NOMO-1 treated with DMSO at 0.1 percent for 48 hours (cell line): ENCODE measurements at regions not wholly inside any gene's neighbourhood (a gene's known extent, or its start where the extent isn't known, plus 50 kb on each side); places are given as distances from the start of the nearest gene placed in this dataset.
"Not testable (repeated sequence)": the region's sequence is repeated elsewhere in the genome, so short reads cannot be mapped to it uniquely, and the experiment has no call there.

Source experiments
- DNase-seq: peaks from one replicate; lab custom pipeline; 2025; ENCODE audit not compliant: unreplicated experiment; lab: John Stamatoyannopoulos, UW

DNA sequence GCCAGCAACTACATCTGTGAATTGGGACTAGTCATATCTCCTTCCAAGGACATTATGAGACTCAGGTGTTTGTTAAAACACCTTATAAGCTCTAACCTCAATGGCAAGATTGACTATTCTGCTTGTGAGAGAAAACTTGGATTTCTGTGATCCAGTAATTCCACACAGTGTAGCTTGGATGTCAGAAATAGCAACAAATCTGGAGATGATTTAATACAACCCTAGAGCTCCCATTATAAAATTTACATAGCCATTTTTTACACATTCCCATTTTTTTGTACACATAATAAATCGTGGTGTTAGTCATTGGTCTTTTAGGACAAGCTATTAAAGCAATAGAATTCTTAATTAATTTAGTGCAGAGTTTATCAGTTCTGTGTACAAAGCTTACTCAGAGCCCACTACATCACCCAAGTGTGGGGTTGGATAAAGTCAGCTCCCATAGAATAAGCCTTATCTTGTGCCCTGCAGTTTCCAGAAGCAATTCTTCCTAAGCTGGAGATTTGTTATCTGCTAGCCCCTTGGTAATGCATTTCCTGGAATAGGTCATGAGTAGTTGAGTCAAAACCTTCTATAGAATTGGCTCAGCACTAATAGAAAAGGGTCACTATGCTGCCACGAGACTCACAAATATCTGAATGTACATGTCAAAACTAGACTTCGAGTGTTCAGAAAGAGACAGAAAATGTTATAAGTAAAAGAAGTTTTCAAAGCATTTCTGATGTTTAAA is 434.0 kb upstream of the RUNX1 start:
- no peak for DNase-seq

DNA sequence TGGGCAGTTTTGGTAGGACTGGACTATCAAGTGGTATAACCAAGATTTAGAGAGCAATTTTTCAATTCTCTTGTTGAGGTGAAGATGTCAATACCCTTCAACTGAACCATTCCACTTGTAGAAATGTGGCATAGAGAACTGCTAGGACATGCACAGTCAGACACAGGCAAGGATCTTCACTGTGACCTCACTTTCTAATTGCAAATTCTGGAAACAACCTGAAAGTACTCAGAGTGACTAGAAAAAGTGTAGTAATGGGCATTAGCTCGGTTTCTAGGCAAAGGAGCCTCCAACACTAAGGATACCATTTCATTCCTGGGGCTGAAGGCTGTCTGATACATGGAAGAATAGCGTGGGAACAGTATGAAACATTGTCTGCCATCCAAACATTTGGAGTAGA is 433.0 kb upstream of the RUNX1 start:
- no peak for DNase-seq

DNA sequence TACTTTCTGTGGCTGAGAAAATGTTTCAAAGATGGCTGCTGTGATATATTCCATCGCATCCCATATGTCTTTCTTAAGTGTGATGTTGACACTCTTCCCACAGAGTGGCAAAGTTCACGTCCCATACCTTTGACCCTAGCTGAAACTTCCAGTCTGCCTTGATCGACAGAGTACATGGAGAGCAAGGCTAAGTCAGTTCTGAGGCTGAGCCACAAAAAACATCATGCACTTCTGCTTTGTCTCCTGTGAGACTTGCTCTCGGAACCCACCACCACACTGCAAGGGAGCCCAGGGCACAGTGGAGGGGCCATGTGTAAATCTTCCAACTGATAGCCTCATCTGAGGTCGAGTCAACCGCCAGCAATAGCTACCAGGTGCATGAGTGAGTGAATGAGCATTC is 431.9 kb upstream of the RUNX1 start:
- DNase-seq, result no peak

DNA sequence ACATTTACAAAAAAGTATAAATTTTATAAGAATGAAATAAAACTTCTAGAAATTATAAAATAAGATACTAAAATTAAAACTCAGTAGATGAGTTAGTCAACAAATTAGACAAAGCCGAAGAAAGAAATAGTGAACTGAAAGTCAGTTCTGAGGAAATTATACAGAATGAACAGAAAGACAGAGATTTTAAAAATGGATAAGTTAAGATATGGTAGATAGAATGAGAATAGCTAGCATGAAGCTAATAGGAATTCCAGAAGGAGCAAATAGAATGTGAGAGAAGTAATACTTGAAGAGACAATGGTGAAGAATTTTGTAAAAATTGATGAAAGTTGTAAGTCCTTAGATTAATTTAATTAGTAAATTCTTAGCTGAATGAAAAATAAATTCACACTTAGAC is 430.4 kb upstream of the RUNX1 start:
- DNase-seq, result no peak

DNA sequence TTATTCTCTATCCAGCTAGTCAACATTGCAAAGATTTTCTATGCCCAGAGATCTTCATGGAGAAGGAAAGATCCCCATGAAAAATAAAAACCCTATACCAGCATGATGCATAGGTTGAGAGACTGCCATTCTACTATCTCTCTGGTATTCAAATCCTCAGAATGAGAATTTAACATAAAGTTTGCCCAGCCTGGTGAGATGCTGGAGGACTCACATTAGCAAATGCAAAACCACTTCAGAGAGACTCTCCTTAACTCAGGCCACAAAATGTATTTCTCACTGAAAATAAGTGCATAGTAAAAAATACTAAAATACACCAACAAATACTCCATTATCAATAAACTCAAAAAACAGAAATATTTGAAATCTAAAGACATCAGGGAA is 430.0 kb upstream of the RUNX1 start:
- DNase-seq, result no peak

DNA sequence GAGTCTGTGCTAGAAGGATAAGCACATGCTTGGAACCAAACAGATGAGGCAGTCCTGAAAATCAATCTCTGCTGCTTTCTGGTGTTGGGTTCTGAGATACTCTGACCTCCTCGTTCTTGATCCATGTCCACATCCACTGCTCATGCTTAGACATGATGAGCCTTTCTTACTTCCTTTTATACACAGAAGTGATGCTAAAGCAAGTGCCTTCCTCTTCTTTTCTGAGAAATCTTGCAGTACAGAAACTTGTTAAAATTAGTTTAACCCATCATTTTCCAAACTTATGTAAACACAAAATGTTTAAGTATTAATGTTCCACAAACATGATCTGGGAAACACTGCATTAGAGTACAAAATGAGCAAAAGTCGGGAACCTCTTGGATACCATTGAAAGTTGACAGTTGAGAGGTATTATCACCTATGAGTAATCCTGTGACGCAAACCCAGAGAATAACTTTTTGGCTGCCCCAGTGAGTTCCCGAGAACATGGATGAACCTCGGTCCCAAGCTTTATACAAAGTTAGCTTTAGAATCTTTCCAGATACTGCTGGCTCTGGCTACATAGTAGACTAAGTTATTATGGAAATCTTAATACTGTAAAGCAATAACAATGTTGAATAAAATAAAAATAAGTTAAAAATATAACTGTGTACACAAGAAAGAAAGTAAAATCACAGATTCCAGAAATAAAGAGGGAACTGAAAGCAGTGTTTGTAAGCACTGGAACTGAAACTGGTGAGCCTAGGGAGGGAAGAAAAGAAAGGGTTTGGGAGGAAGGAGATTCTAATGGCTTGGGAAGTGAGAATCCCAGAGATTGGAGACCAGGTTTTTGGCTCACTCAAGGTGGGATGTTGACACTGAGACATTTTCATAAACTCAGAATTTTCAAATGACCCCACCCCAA is 429.3 kb upstream of the RUNX1 start:
- peak; percentile 67 for DNase-seq

DNA sequence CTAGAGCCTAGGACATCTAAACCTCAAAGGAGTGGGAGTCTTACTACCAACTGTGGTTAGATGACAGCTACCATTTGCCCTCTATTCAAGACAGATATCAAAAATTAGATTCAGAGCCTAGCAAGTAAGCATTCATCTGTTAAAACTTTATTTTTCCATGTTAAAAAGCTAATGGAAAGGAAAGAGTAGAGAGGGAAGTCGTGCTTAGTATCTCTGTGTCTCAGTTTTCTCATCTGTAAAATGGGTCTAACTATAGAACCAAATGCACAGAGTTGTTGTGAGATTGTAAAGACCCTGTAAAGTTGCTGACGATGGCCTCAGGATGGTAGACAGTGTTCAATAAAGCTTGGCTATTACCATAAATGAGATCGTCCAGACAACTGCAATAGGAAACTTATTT is 428.5 kb upstream of the RUNX1 start:
- DNase-seq, result no peak

DNA sequence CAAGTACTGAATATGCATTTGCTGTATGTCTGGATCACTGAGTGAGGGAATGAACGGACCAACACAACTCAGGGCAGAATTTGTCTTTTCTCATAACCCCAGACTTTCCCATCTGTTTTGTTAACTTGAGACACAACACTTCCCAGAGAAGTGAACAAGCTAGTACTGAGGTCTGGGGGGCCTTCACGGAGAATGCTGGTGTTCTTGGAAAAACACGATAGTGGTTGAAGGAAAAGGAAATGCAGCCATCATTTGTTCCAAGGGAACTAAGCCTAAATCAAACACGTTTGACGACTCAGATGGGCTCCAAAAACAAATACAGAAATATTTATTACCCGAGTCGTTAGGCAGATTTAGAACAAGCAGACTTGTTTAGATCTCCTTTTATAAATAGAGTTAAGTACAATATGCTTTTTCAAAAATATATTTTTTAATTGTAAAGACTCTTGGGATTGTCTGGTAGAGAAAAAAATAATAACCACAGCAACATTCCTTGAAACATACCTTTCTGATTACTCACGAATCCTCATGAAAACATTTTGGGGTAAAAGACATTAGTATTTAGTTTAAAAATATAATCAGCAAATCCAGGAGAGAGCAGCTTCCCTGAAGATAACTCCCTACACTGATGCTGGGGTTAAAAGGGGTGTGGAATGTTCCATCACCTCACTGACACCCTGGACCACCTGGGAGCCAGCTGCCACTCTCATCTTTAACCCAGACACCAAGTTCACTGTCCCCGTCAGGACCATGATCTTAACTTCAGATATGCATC is 427.7 kb upstream of the RUNX1 start:
- DNase-seq, result no peak

DNA sequence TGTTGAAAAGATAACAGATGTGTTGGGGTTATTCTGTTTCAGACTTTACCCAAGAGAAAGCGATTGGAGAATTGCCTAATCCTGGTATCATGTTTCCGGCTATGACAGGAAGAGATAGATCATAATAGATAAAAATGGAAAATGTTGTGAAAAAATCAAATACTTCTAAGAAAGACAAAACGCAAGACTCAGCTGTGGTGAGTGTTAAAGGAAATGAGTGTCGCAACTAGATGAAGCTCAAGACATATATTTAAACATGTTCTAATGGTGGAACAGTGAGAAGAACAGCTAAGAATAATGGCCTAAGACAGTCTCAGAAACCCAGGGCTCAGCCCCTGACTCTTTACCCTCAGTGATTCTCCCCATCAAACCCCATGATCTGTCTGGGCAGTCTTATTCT is 426.7 kb upstream of the RUNX1 start:
- DNase-seq, result peak; percentile 97

DNA sequence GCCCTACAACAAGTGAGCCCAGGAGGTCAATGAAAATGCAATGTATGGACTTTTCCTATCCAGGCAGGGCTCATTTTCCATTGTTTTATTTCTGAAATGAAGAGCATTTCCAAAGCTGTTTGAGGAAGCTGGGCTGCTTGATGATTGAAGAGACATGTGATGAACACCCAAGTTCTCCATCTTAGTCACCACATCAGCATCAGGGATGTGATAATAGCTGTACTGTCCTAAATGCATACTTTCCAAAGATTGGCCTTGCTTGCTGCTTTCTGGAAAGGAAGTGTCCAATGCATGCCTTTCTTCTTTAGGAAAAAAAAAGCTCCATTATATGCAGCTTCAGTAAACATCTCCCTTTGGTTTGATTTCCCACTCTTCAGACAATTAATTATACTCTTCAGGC is 425.9 kb upstream of the RUNX1 start:
- DNase-seq, result peak; percentile 35

DNA sequence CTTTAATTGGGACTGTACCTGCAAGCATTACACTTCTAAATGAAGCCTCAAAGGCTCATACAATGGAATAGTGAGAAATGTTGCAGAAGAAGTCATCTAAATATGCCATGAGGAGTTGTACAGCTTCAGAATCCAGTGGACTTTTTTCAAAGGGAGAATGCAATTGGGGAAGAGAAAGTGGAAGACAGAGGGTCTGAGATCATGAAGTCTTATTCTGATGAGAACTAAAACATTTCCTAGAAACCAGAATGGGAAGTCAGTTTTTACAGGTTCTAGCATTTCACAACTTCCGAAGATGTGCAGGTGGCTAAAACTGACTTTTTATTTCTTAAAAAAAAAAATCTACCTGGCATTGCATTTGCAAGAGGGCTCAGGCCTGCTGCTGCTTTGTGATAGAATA is 424.4 kb upstream of the RUNX1 start:
- DNase-seq, result peak; percentile 57

DNA sequence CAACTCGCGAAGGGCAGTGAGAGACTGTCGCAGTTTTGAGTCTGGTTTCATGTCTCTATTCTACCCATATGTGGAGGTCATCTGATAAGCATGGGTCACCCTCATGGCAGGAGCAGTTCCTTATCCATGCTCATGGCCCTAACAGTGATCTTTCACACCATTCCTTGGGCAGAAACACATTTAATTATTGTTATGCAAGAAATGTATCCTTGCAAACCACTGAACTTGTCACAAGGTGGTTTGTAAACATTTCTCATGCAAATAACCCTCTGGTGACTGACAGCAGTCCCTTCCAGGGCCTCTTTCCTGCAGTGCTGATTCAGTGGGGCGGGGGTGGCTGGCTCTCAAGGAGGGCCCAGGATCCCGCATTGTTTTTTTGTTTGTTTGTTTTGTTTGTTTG is 421.4 kb upstream of the RUNX1 start:
- DNase-seq, result no peak

DNA sequence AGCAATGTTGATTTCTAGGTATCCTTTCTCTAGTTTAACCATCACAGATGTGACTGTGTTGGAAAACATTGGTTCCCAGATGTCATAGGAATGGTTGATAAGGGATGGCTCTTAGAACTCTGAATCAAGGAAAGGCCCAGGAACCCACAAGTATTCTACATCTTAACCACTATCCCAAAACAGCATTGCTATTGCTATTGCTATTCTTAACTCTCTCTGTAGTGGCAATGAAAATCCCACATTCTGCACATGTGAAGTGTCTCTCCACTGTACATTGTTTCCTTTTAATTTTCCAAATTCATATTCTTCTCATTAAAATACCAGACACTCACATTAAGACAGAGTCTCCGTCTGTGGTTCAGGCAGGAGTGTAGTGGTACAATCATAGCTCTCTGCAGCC is 420.4 kb upstream of the RUNX1 start:
- DNase-seq, result no peak

DNA sequence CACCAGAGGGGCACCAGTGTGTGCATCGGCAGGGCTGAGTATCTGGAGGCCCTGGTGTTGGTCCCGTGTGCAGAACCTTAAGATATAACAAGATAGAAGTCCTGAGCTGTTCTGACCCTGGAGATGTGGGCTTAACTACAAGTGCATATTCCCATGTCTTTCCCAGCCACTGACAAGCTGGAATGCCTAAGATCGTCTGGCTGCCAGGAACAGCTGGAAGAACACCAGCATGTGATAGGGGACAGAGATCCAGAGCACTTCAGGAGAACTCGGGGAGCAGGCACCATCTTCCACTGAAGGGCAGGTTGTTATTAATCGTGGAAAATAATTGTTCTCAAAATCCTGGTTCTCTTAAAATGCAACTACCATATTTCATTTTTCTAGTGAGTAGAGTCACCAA is 419.9 kb upstream of the RUNX1 start:
- no peak for DNase-seq

DNA sequence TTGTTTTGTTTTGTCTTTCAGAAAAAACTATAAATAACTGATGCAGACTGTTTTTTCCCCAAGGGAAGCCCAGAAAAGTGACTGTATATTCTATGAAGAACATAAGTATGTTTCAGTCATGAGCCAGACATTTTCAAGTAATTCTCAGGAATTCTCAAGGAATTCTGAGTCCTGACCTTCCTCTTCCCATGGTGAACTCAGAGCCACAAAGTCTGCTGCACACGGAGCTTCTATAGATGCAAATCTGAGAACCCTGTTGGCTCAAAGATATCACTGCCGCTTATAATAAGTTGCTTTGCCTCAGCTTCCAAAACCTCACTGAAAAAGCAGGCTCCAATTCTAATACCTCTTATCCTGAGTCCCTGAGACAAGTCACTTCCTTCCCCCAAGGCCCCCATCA is 418.5 kb upstream of the RUNX1 start:
- DNase-seq, result no peak

DNA sequence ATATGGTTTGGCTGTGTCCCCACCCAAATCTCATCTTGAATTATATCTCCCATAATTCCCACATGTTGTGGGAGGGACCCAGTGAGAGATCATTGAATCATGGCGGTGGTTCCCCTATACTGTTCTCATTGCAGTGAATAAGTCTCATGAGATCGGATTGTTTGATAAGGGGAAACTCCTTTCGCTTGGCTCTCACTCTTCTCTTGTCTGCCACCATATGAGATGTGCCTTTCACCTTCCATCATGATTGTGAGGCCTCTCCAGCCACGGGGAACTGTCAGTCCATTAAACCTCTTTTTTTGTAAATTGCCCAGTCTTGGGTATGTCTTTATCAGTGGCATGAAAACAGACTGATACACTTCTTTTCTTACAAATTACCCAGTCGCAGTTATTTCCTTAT is 417.6 kb upstream of the RUNX1 start:
- not testable (repeated sequence) for DNase-seq

DNA sequence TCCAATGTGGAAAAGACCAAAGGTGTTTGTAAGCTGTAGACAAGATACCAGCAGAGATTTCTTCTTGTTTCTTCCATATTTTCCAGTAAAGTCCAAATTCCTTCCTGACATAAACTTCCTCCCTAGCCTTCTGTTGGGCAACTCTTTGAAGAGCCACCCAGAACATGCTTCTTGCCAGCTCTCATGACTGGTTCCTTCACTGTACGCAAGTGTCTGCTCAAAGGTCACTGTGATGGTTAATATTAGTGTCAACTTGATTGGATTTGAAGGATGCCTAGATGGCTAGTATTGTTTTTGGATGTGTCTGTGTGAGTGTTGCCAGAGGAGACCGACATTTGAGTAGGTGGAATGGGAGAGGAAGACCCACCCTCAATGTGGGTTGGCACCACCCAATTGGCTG is 416.6 kb upstream of the RUNX1 start:
- no peak for DNase-seq

DNA sequence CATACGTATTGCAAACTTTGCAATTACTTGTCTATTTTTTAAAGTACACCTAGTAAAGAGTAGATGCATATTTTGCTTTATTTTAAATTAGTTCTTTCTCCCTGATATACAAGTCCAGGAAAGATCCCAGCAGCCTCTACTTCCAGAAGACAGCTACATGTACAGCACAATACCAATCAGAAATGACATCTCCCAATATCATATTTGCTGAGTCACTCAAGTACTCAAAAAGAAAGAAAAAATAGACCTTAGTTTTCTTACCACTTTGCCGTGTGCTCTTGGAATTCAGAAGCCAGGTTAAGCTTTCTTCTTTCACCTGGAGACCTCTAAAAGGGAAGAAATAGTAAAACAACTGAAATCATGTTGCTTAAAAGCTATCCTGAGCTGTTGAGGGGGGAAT is 412.6 kb upstream of the RUNX1 start:
- DNase-seq, result no peak

DNA sequence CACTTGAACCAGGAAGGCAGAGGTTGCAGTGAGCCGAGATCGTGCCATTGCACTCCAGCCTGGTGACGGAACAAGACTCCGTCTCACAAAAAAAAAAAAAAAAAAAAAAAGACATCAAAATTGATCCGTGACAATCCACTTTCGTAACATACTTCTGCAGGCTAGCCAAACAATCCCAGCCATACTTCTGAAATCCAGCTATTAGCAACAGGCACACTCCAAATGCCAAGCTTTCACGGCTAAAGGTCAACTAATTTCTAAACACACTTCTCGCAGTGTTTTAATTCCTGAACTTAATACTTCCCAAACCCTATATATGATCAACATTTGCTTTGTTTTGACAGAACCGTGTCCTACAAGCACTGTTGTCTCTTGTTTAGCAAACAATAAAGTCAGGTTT is 411.3 kb upstream of the RUNX1 start:
- DNase-seq, result no peak

DNA sequence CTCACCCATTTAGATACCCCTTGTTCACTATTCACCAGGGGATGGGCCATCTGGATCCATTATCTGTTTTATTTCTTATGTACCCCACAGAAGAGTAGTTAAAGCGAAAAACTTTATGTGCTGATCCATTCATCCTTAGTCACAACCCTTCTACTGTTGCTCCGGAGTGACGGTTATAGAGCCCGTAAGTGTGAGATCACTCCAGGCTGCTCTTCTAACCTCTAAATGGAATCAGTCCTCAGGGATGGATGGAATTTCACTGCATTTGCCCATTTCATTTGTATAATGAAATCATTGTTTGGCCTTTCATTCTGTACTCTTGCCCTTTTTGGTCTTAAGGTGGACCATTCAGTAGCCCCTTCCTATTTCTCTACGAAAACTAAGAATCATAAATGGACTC is 409.3 kb upstream of the RUNX1 start:
- no peak for DNase-seq

DNA sequence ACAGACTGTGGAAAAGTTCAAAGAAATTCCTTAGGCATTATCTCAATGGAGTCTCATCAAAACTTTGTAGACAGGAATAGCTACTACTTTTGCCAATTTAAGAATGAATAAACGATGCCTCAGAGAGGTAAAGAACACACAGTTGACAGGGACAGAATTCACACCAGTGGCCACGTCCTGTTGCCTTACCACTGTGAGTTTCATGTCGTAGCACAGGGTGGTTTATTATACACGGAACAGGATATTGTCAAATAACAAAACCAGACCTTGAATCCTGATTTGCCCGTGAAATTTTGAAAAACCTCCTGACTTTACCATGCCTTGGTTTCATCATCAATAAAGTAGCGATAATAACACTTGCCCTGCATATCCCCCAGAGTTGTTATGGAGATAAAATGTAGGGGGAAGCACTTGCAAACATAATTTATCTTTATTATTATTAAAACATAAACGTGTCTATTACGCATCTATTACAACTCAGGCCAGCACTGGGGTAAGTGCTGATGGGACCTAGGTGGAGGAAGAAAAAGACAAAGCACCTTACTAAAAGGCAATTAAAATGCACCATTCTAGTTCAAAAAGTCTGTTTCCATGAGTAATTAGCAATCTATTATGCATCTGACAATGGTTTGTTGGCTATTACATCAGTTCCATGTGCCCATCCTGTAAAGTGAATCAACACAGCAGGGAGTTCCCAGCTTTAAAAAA is 408.1 kb upstream of the RUNX1 start:
- DNase-seq, result no peak
